Transverse colon (tissue), 4 donors: ENCODE measurements at regions not wholly inside any gene's neighbourhood (a gene's known extent, or its start where the extent isn't known, plus 50 kb on each side); places are given as distances from the start of the nearest gene placed in this dataset.

Experiments used
- POLR2AphosphoS5 ChIP-seq, 3 donors: sonication (generic); formaldehyde crosslinking; IDR thresholded peaks; one replicate each; pipeline ENCODE4 v1.6.1; 2016; ENCODE audit warnings: antibody characterized with exemption in 3 of 3
- TF ChIP-seq, protein P1 (sequence below), 5 experiments: fragments of 200-600 bp in 3 of 5; fragments of 450-650 bp in 2 of 5; sonication (generic) in 3 of 5; IDR thresholded peaks; 1 replicate in 2 of 5; 2 replicates in 3 of 5; pipeline ENCODE4 v1.5.1; 2016 to 2017; ENCODE audit warnings: antibody characterized with exemption in 5 of 5, inconsistent platforms in 3 of 5, mild to moderate bottlenecking in 2 of 5, moderate library complexity in 1 of 5

DNA sequence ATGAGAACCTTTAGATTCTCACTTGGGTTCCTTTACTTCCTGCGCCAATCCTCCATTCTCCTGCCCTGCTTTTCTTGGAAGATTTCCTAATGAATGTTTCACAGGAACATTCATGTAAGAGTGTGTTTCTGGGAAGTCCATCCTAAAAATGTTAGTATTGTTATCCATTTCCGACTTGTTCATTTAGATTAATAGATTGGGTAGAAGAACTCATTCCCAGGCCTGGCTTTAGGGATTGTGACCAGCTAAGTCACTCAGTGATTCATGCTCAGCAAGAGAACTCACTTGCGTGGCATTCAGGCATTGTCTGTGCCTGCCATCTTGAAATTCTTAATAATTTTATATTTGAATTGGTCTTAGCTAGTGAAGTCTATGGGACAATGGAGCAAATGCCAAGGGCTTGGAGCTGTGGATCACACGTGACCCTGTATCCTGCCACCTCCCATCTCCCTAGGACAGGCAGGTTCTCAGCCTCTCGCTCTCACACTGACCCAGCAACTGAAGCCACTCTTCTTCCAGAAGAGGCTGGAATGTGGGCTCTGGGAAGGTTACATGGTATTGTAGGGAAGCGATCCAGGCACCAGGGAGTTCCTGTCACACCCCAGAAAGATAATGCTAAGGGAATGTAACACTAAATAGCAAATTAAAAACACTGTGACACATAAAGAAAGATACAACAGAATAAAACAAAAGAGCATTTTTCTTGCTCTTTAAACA, 562.1 kb downstream of the TMA16 start:
- TF ChIP-seq, protein P1, sequence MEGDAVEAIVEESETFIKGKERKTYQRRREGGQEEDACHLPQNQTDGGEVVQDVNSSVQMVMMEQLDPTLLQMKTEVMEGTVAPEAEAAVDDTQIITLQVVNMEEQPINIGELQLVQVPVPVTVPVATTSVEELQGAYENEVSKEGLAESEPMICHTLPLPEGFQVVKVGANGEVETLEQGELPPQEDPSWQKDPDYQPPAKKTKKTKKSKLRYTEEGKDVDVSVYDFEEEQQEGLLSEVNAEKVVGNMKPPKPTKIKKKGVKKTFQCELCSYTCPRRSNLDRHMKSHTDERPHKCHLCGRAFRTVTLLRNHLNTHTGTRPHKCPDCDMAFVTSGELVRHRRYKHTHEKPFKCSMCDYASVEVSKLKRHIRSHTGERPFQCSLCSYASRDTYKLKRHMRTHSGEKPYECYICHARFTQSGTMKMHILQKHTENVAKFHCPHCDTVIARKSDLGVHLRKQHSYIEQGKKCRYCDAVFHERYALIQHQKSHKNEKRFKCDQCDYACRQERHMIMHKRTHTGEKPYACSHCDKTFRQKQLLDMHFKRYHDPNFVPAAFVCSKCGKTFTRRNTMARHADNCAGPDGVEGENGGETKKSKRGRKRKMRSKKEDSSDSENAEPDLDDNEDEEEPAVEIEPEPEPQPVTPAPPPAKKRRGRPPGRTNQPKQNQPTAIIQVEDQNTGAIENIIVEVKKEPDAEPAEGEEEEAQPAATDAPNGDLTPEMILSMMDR (IDR thresholded peaks at IDR 0.05), result no peak
- no peak for TF ChIP-seq POLR2AphosphoS5 (IDR thresholded peaks at IDR 0.05)
